EH (cell line): ENCODE measurements at regions not wholly inside any gene's neighbourhood (a gene's known extent, or its start where the extent isn't known, plus 50 kb on each side); places are given as distances from the start of the nearest gene placed in this dataset.

Experiments used
- DNase-seq: peaks from one replicate; pipeline ENCODE4 v3.0.0-alpha.2; 2015; ENCODE audit warnings: low read depth

- peak; percentile 96 for DNase-seq
Measured at GRCh38 chr6:168968228-168968627, 285.4 kb downstream of the THBS2 start.

- no peak for DNase-seq
Measured at GRCh38 chr6:168967281-168967925, 286.2 kb downstream of the THBS2 start.

GRCh38 chr6:168964138-168964835, 289.4 kb downstream of the THBS2 start:
- peak; percentile 86 for DNase-seq

GRCh38 chr6:168962886-168963285, 290.8 kb downstream of the THBS2 start:
- DNase-seq: peak; percentile 36

GRCh38 chr6:168961264-168961656, 292.4 kb downstream of the THBS2 start:
- DNase-seq: no peak

GRCh38 chr6:168960551-168961263, 292.9 kb downstream of the THBS2 start:
- DNase-seq: no peak

GRCh38 chr6:168959696-168960095, 293.9 kb downstream of the THBS2 start:
- no peak for DNase-seq

- DNase-seq: peak; percentile 91
Measured at GRCh38 chr6:168956884-168957730, 296.5 kb downstream of the THBS2 start.

GRCh38 chr6:168956141-168956838, 297.4 kb downstream of the THBS2 start:
- peak; percentile 50 for DNase-seq

GRCh38 chr6:168953461-168953860, 300.2 kb downstream of the THBS2 start:
- DNase-seq: no peak

GRCh38 chr6:168951217-168951616, 302.4 kb downstream of the THBS2 start:
- DNase-seq: no peak

GRCh38 chr6:168950858-168951214, 302.8 kb downstream of the THBS2 start:
- no peak for DNase-seq

- peak; percentile 36 for DNase-seq
Measured at GRCh38 chr6:168949981-168950857, 303.4 kb downstream of the THBS2 start.

- DNase-seq: no peak
Measured at GRCh38 chr6:168948990-168949531, 304.6 kb downstream of the THBS2 start.

- no peak for DNase-seq
Measured at GRCh38 chr6:168948002-168948401, 305.6 kb downstream of the THBS2 start.

GRCh38 chr6:168943231-168943905, 310.3 kb downstream of the THBS2 start:
- no peak for DNase-seq

- no peak for DNase-seq
Measured at GRCh38 chr6:168942646-168943045, 311.0 kb downstream of the THBS2 start.

- peak; percentile 12 for DNase-seq
Measured at GRCh38 chr6:168941036-168941435, 312.6 kb downstream of the THBS2 start.

- no peak for DNase-seq
Measured at GRCh38 chr6:168939796-168940195, 313.9 kb downstream of the THBS2 start.

- no peak for DNase-seq
Measured at GRCh38 chr6:168939041-168939440, 314.6 kb downstream of the THBS2 start.
